ENCODE measurements at regions not wholly inside any gene's neighbourhood (a gene's known extent, or its start where the extent isn't known, plus 50 kb on each side); places are given as distances from the start of the nearest gene placed in this dataset.

DNA sequence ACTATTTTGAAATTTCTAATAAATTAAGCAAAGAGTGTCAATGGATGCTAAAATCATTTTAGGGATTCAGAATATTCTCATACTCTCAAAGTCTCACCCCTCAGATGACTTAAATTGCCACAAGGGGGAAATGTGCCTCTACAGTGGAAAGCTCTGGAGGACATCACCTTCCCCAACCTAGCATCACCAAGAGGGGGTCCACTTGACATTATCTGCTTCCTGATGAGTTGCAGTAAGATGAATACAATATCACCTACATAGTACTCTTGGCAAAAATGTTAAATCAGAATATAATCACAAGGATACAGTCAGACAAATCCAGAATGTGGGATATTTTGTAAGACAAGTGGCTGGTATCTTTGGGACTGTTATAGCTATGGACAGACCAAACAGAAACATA is 290.1 kb downstream of the MFSD1 start:
- TF ChIP-seq, protein P1, sequence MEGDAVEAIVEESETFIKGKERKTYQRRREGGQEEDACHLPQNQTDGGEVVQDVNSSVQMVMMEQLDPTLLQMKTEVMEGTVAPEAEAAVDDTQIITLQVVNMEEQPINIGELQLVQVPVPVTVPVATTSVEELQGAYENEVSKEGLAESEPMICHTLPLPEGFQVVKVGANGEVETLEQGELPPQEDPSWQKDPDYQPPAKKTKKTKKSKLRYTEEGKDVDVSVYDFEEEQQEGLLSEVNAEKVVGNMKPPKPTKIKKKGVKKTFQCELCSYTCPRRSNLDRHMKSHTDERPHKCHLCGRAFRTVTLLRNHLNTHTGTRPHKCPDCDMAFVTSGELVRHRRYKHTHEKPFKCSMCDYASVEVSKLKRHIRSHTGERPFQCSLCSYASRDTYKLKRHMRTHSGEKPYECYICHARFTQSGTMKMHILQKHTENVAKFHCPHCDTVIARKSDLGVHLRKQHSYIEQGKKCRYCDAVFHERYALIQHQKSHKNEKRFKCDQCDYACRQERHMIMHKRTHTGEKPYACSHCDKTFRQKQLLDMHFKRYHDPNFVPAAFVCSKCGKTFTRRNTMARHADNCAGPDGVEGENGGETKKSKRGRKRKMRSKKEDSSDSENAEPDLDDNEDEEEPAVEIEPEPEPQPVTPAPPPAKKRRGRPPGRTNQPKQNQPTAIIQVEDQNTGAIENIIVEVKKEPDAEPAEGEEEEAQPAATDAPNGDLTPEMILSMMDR (IDR thresholded peaks at IDR 0.05), result no peak
- TF ChIP-seq POLR2A (IDR thresholded peaks at IDR 0.05), result no peak
